ENCODE measurements at regions not wholly inside any gene's neighbourhood (a gene's known extent, or its start where the extent isn't known, plus 50 kb on each side); places are given as distances from the start of the nearest gene placed in this dataset.

DNA sequence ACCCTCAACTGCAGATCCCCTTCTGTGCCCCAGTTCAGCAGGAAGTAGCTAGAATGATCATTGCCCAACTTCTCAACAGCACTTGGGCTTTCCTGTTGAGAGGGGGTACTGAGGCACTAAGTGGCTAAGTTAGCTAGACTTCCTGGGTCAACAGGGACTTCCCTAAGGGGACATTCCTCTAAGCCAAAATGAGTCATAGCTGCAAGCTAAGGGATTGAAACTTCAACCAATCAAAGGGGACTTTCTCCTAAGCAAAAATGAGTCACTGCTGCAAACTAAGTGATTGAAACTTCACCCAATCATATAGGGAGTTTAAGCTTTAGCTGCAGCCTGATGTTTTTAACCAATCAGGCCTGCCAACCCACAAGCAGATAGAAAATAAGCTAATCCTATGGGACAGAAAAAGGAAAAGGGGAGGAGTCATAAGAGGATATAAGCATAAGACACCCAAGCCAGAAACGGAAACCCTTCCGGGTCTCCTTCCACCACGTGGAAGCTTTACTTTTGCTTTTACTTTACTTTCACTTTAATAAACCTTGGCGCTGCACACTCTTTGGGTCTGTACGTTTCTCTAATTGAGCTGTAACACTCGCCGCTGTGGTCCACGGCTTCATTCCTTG, 659.0 kb upstream of the HS3ST5 start:
- no peaks in the 10 kb centered on the region for H3K9me3 ChIP-seq
- no peak overlapping the region for H3K4me3 ChIP-seq
- TF ChIP-seq, protein P1, sequence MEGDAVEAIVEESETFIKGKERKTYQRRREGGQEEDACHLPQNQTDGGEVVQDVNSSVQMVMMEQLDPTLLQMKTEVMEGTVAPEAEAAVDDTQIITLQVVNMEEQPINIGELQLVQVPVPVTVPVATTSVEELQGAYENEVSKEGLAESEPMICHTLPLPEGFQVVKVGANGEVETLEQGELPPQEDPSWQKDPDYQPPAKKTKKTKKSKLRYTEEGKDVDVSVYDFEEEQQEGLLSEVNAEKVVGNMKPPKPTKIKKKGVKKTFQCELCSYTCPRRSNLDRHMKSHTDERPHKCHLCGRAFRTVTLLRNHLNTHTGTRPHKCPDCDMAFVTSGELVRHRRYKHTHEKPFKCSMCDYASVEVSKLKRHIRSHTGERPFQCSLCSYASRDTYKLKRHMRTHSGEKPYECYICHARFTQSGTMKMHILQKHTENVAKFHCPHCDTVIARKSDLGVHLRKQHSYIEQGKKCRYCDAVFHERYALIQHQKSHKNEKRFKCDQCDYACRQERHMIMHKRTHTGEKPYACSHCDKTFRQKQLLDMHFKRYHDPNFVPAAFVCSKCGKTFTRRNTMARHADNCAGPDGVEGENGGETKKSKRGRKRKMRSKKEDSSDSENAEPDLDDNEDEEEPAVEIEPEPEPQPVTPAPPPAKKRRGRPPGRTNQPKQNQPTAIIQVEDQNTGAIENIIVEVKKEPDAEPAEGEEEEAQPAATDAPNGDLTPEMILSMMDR (IDR thresholded peaks at IDR 0.05): no peak
- intact Hi-C loops (cut with DNase I; ENCODE audit: low total_unique reads): no loop called here
- no peak for DNase-seq
- no peak overlapping the region for H3K27ac ChIP-seq
- no peaks in the 10 kb centered on the region for H3K27me3 ChIP-seq
- no peaks in the 10 kb centered on the region for H3K36me3 ChIP-seq
- H3K4me1 ChIP-seq: no peaks in the 10 kb centered on the region

DNA sequence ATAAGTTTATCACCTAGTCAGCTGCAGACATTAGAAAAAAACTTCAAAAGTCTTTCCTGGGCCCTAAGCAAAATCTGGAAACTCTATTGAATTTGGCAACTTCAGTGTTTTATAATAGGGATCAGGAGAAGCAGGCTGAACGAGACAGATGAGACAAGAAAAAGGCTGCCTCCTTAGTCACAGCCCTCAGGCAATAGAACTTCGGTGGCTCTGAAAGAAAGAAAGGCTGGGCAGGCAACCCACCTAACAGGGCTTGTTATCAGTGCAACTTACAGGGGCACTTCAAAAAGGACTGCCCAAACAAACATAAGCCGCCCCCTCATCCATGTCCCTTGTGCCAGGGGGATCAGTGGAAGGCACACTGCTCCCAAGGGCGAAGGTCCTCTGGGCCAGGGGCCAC, 657.9 kb upstream of the HS3ST5 start:
- Histone ChIP-seq H3K27me3 (no peaks in the 10 kb centered on the region), H3K4me1 (no peaks in the 10 kb centered on the region), H3K36me3 (no peaks in the 10 kb centered on the region), H3K27ac (no peak overlapping the region), H3K4me3 (no peak overlapping the region), H3K9me3 (no peaks in the 10 kb centered on the region)
- DNase-seq: no peak
- TF ChIP-seq, protein P1 (IDR thresholded peaks at IDR 0.05): no peak
- intact Hi-C loops (cut with DNase I; ENCODE audit: low total_unique reads): no loop called here

DNA sequence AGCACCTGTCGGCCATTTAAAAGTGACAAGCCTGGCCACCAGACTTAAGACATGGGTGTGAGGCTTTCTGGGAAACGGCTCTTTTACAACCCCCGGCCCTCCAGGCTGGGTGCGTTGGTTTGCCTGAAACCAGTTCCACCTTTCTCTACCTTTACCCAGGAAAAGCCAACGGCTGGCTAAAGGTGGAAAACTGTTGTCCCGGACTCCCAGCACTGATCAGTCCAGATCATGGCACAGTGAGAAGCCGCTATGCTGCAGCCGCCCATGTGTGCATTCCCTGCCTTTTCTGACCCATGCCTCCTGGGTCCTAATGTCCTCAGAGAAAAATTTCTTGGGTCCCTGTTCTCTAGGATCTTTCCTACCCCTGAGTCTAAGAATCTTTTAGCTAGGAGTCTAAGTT, 655.7 kb upstream of the HS3ST5 start:
- Histone ChIP-seq H3K4me1 (no peaks in the 10 kb centered on the region), H3K27me3 (no peaks in the 10 kb centered on the region), H3K4me3 (no peak overlapping the region), H3K27ac (no peak overlapping the region), H3K36me3 (no peaks in the 10 kb centered on the region), H3K9me3 (no peaks in the 10 kb centered on the region)
- DNase-seq: no peak
- intact Hi-C loops (cut with DNase I; ENCODE audit: low total_unique reads): no loop called here
- TF ChIP-seq, protein P1 (IDR thresholded peaks at IDR 0.05): no peak

DNA sequence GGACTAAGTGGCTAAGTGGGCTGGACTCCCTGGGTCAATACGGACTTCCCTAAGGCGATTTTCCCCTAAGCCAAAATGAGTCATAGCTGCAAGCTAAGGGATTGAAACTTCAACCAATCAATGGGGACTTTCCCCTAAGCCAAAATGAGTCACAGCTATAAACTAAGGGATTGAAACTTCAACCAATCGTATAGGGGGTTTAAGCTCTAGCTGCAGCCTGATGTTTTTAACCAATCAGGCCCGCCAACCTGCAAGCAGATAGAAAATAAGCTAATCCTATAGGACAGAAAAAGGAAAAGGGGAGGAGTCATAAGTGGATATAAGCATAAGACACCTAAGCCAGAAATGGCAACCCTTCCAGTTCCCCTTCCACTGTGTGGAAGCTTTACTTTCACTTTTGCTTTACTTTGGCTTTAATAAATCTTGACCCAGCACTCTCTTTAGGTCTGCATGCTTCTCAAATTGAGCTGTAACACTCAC, 655.0 kb upstream of the HS3ST5 start:
- intact Hi-C loops (cut with DNase I; ENCODE audit: low total_unique reads): no loop called here
- Histone ChIP-seq H3K27ac (no peak overlapping the region), H3K4me3 (no peak overlapping the region), H3K36me3 (no peaks in the 10 kb centered on the region), H3K4me1 (no peaks in the 10 kb centered on the region), H3K9me3 (no peaks in the 10 kb centered on the region), H3K27me3 (no peaks in the 10 kb centered on the region)
- no peak for DNase-seq
- TF ChIP-seq, protein P1 (IDR thresholded peaks at IDR 0.05): no peak

DNA sequence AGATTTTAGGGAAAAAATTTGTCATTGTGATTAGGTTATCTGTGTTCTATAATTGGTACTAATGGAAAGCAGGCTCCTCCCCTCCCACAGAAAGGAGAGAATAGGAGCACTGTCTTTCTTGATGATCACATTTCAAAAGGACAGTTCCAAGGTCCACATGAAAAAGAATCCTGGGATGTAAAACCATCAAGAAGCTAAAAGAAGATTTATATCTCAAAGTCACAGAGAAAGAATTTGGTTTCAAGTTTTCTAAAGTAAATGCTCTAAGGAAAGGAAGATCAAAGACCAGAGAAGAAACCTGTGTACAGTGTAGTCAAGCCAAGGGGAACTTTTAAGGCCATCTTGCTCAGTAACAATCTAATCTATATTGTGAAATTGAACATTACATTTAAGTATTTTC, 652.7 kb upstream of the HS3ST5 start:
- H3K36me3 ChIP-seq: no peaks in the 10 kb centered on the region
- intact Hi-C loops (cut with DNase I; ENCODE audit: low total_unique reads): no loop called here

More for the DNA sequence above, 652.7 kb upstream of the HS3ST5 start:
- Histone ChIP-seq H3K27me3 (no peaks in the 10 kb centered on the region), H3K4me1 (no peaks in the 10 kb centered on the region), H3K9me3 (no peaks in the 10 kb centered on the region), H3K4me3 (no peak overlapping the region), H3K27ac (no peak overlapping the region)
- no peak for DNase-seq
- TF ChIP-seq, protein P1 (IDR thresholded peaks at IDR 0.05): no peak
